ENCODE measurements at regions not wholly inside any gene's neighbourhood (a gene's known extent, or its start where the extent isn't known, plus 50 kb on each side); places are given as distances from the start of the nearest gene placed in this dataset.

- peaks cover 22% of the 10 kb centered on the region for H3K4me1 Mint-ChIP-seq
- peaks cover 11% of the 10 kb centered on the region for H3K36me3 Mint-ChIP-seq (ENCODE audit: low read depth)
- no peak overlapping the region for H3K27ac Mint-ChIP-seq (ENCODE audit: unreplicated experiment)
- H3K27me3 Mint-ChIP-seq (ENCODE audit: low read depth): no peaks in the 10 kb centered on the region
- H3K9me3 Mint-ChIP-seq: peaks cover 12% of the 10 kb centered on the region
- no peak overlapping the region for H3K4me3 Mint-ChIP-seq
- TF ChIP-seq CTCF (conservative IDR thresholded peaks at IDR 0.05): no peak
- no peak for DNase-seq (ENCODE audit: low read depth, low spot score)
These were observed 207.4 kb upstream of the HES1 start for GRCh38 chr3:193928354-193929209.

GRCh38 chr3:193929373-193929772 is 206.6 kb upstream of the HES1 start:
- no peak for TF ChIP-seq CTCF (conservative IDR thresholded peaks at IDR 0.05)
- Mint-ChIP-seq H3K27ac (ENCODE audit: unreplicated experiment) (no peak overlapping the region), H3K36me3 (ENCODE audit: low read depth) (peaks cover 6% of the 10 kb centered on the region), H3K4me1 (peaks cover 22% of the 10 kb centered on the region), H3K27me3 (ENCODE audit: low read depth) (no peaks in the 10 kb centered on the region), H3K9me3 (peaks cover 7% of the 10 kb centered on the region), H3K4me3 (no peak overlapping the region)
- DNase-seq (ENCODE audit: low read depth, low spot score): no peak

GRCh38 chr3:193929921-193930646 is 205.9 kb upstream of the HES1 start:
- Mint-ChIP-seq H3K27ac (ENCODE audit: unreplicated experiment) (no peak overlapping the region), H3K27me3 (ENCODE audit: low read depth) (no peaks in the 10 kb centered on the region), H3K4me1 (peaks cover 22% of the 10 kb centered on the region), H3K36me3 (ENCODE audit: low read depth) (peaks cover 4% of the 10 kb centered on the region), H3K9me3 (peaks cover 7% of the 10 kb centered on the region), H3K4me3 (no peak overlapping the region)
- no peak for TF ChIP-seq CTCF (conservative IDR thresholded peaks at IDR 0.05)
- DNase-seq (ENCODE audit: low read depth, low spot score): no peak

- TF ChIP-seq CTCF (conservative IDR thresholded peaks at IDR 0.05): no peak
These were observed 203.8 kb upstream of the HES1 start for GRCh38 chr3:193932136-193932535.

GRCh38 chr3:193932576-193932975 is 203.4 kb upstream of the HES1 start:
- Mint-ChIP-seq H3K36me3 (ENCODE audit: low read depth) (peaks cover 2% of the 10 kb centered on the region), H3K4me1 (peaks cover 23% of the 10 kb centered on the region), H3K4me3 (no peak overlapping the region), H3K27ac (ENCODE audit: unreplicated experiment) (no peak overlapping the region), H3K9me3 (no peaks in the 10 kb centered on the region), H3K27me3 (ENCODE audit: low read depth) (no peaks in the 10 kb centered on the region)
- TF ChIP-seq CTCF (conservative IDR thresholded peaks at IDR 0.05): no peak
- no peak for DNase-seq (ENCODE audit: low read depth, low spot score)

More at GRCh38 chr3:193932136-193932535, 203.8 kb upstream of the HES1 start:
- no peaks in the 10 kb centered on the region for H3K9me3 Mint-ChIP-seq
- no peak overlapping the region for H3K4me3 Mint-ChIP-seq
- H3K27me3 Mint-ChIP-seq (ENCODE audit: low read depth): no peaks in the 10 kb centered on the region
- peak overlapping the region; percentile 81 for H3K27ac Mint-ChIP-seq (ENCODE audit: unreplicated experiment)
- no peak for DNase-seq (ENCODE audit: low read depth, low spot score)
- H3K36me3 Mint-ChIP-seq (ENCODE audit: low read depth): peaks cover 2% of the 10 kb centered on the region
- H3K4me1 Mint-ChIP-seq: peaks cover 22% of the 10 kb centered on the region

All from neural crest cell (in vitro differentiated cells).